H1 (cell line): ENCODE measurements at regions not wholly inside any gene's neighbourhood (a gene's known extent, or its start where the extent isn't known, plus 50 kb on each side); places are given as distances from the start of the nearest gene placed in this dataset.

Experiments used
- CTCF ChIP-seq, 3 experiments: IDR thresholded peaks; 1 replicate in 2 of 3; 2 replicates in 1 of 3; pipeline versions ENCODE4 v1.5.1 to v1.6.1; 2011; ENCODE audit warnings: low read length in 3 of 3, mild to moderate bottlenecking in 3 of 3, inconsistent platforms in 2 of 3, low read depth in 1 of 3, moderate library complexity in 1 of 3; ENCODE audit not compliant: insufficient read depth in 1 of 3; ENCODE audit errors: control extremely low read depth in 1 of 3
- HDAC2 ChIP-seq, 2 experiments: fragments of 300-600 bp in 1 of 2; sonication (generic) in 1 of 2; IDR thresholded peaks; 2 replicates each; pipeline ENCODE4 v1.6.1; 2011 to 2012; ENCODE audit warnings: low read depth in 2 of 2, low read length in 2 of 2, mild to moderate bottlenecking in 2 of 2, moderate library complexity in 2 of 2, borderline replicate concordance in 1 of 2, inconsistent platforms in 1 of 2

GRCh38 chr10:62740885-62741745, 63.4 kb upstream of the ADO start (continued):
- no peak for TF ChIP-seq CTCF (IDR thresholded peaks at IDR 0.05; ENCODE audit: control extremely low read depth in 1 of 3, insufficient read depth in 1 of 3, low read depth in 1 of 3, low read length in 3 of 3)
- TF ChIP-seq HDAC2 (IDR thresholded peaks at IDR 0.05; ENCODE audit: borderline replicate concordance in 1 of 2, low read depth in 2 of 2, low read length in 2 of 2) = no peak
